IMR-90 (cell line): ENCODE measurements at regions not wholly inside any gene's neighbourhood (a gene's known extent, or its start where the extent isn't known, plus 50 kb on each side); places are given as distances from the start of the nearest gene placed in this dataset.

Source experiments
- ATAC-seq: fragments of 200-7000 bp; cut with Tn5 transposase; 2 replicates; pipeline ENCODE4 v1.9.1; 2020; ENCODE audit warnings: low read depth, mild to moderate bottlenecking, moderate library complexity
- BruUV-seq: library from RNA; stranded (reverse); fragments of 400-500 nt; replicated peaks from 2 replicates; lab custom pipeline; 2021; lab: Mats Ljungman, UMichigan
- CTCF ChIA-PET: fragments of 300-600 bp; formaldehyde crosslinking; extraction: SDS; loops from one replicate; lab custom pipeline; 2021; ENCODE audit warnings: antibody characterized with exemption; lab: Yijun Ruan, JAX
- POLR2A ChIA-PET: fragments of 300-600 bp; sonication (Branson Sonifier 250); formaldehyde crosslinking; loops from one replicate; lab custom pipeline; 2022; ENCODE audit warnings: antibody characterized with exemption; ENCODE audit not compliant: unreplicated experiment; lab: Charles Lee
- DNase-seq: peaks from one replicate; pipeline ENCODE4 v3.0.0; 2013
- H2AFZ ChIP-seq: replicated peaks from 2 replicates; pipeline ENCODE3; 2013; ENCODE audit warnings: low read length, mild to moderate bottlenecking; ENCODE audit not compliant: poor library complexity
- H2AK5ac ChIP-seq: 2 replicates; pipeline ENCODE4 v1.6.1; 2013; ENCODE audit warnings: low read depth, low read length, inconsistent platforms
- H2AK9ac ChIP-seq: replicated peaks from 2 replicates; pipeline ENCODE3; 2013; ENCODE audit warnings: mild to moderate bottlenecking, low read depth, low read length, moderate library complexity; ENCODE audit not compliant: poor library complexity
- H2BK120ac ChIP-seq: 2 replicates; pipeline ENCODE4 v1.6.1; 2013; ENCODE audit warnings: low read depth, low read length, inconsistent platforms
- H2BK15ac ChIP-seq: 3 replicates; pipeline ENCODE4 v1.6.1; 2013; ENCODE audit warnings: low read depth, low read length, inconsistent platforms
- H2BK20ac ChIP-seq: 2 replicates; pipeline ENCODE4 v1.6.1; 2013; ENCODE audit warnings: low read depth, mild to moderate bottlenecking, inconsistent platforms, low read length, moderate library complexity
- H2BK5ac ChIP-seq: 2 replicates; pipeline ENCODE4 v1.6.1; 2013; ENCODE audit warnings: mild to moderate bottlenecking, low read depth, low read length, inconsistent platforms; ENCODE audit not compliant: poor library complexity, severe bottlenecking
- H3K14ac ChIP-seq: replicated peaks from 2 replicates; pipeline ENCODE4 v1.6.1; 2013; ENCODE audit warnings: low read depth, low read length, inconsistent platforms
- H3K18ac ChIP-seq: 2 replicates; pipeline ENCODE4 v1.6.1; 2013; ENCODE audit warnings: low read depth, low read length, control low read depth
- H3K23ac ChIP-seq: 2 replicates; pipeline ENCODE4 v1.6.1; 2013; ENCODE audit warnings: low read depth, low read length, inconsistent platforms
- H3K27ac ChIP-seq: 2 replicates; pipeline ENCODE4 v1.5.1; 2013; ENCODE audit warnings: mild to moderate bottlenecking, control low read depth, low read length; ENCODE audit not compliant: insufficient read depth
- H3K27me3 ChIP-seq: 2 replicates; pipeline ENCODE4 v1.6.1; 2013; ENCODE audit warnings: low read length; ENCODE audit not compliant: control insufficient read depth, insufficient read depth
- H3K36me3 ChIP-seq: 2 replicates; pipeline ENCODE4 v1.6.1; 2013; ENCODE audit warnings: low read length, mixed read lengths; ENCODE audit not compliant: control insufficient read depth, insufficient read depth
- H3K4ac ChIP-seq: 2 replicates; pipeline ENCODE4 v1.6.1; 2013; ENCODE audit warnings: low read depth, low read length, inconsistent platforms
- H3K4me1 ChIP-seq: 2 replicates; pipeline ENCODE4 v1.6.1; 2013; ENCODE audit warnings: low read length, mixed read lengths; ENCODE audit not compliant: control insufficient read depth, insufficient read depth
- H3K4me2 ChIP-seq: 2 replicates; pipeline ENCODE4 v1.6.1; 2013; ENCODE audit warnings: low read depth, mild to moderate bottlenecking, control low read depth, low read length, moderate library complexity
- H3K4me3 ChIP-seq: 2 replicates; pipeline ENCODE4 v1.5.1; 2013; ENCODE audit warnings: low read depth, mild to moderate bottlenecking, control low read depth, low read length, moderate library complexity; ENCODE audit not compliant: insufficient read depth
- H3K56ac ChIP-seq: 2 replicates; pipeline ENCODE4 v1.6.1; 2013; ENCODE audit warnings: low read length, inconsistent platforms; ENCODE audit not compliant: insufficient read depth; ENCODE audit errors: extremely low read depth
- H3K79me1 ChIP-seq, 2 experiments: 2 replicates each; pipeline ENCODE4 v1.6.1; 2013; ENCODE audit warnings: low read length in 2 of 2, inconsistent platforms in 1 of 2, low read depth in 1 of 2
- H3K9ac ChIP-seq: 2 replicates; pipeline ENCODE4 v1.6.1; 2013; ENCODE audit warnings: low read depth, low read length, control low read depth
- H3K9me1 ChIP-seq: 2 replicates; pipeline ENCODE4 v1.6.1; 2013; ENCODE audit warnings: low read length, inconsistent platforms; ENCODE audit not compliant: insufficient read depth
- H3K9me3 ChIP-seq: 2 replicates; pipeline ENCODE4 v1.6.1; 2013; ENCODE audit warnings: low read length; ENCODE audit not compliant: control insufficient read depth, insufficient read depth
- H4K20me1 ChIP-seq: 2 replicates; pipeline ENCODE4 v1.6.1; 2013; ENCODE audit warnings: low read length, inconsistent platforms; ENCODE audit not compliant: insufficient read depth
- H4K5ac ChIP-seq: 2 replicates; pipeline ENCODE4 v1.6.1; 2013; ENCODE audit warnings: mild to moderate bottlenecking, low read depth, low read length, control low read depth
- H4K8ac ChIP-seq, 2 experiments: 2 replicates each; pipeline ENCODE4 v1.6.1; 2013; ENCODE audit warnings: low read depth in 2 of 2, low read length in 2 of 2, control low read depth in 1 of 2, inconsistent platforms in 1 of 2
- H4K91ac ChIP-seq: 2 replicates; pipeline ENCODE4 v1.6.1; 2013; ENCODE audit warnings: low read depth, low read length, inconsistent platforms; ENCODE audit not compliant: insufficient read depth
- BHLHE40 ChIP-seq: fragments of 150-350 bp; IDR thresholded peaks from 2 replicates; pipeline ENCODE4 v1.6.1; 2016; ENCODE audit warnings: mild to moderate bottlenecking, low read depth, low read length
- CEBPB ChIP-seq: IDR thresholded peaks from 2 replicates; pipeline ENCODE4 v1.6.1; 2012; ENCODE audit warnings: low read depth, low read length, improper control_type of control experiment
- CHD1 ChIP-seq: IDR thresholded peaks from 2 replicates; pipeline ENCODE4 v1.6.1; 2012; ENCODE audit warnings: low read depth, low read length, improper control_type of control experiment
- ELK1 ChIP-seq: fragments of 150-350 bp; IDR thresholded peaks from 2 replicates; pipeline ENCODE4 v1.6.1; 2016; ENCODE audit warnings: low read depth, mild to moderate bottlenecking, low read length, moderate library complexity, borderline replicate concordance
- FOS ChIP-seq: fragments of 150-350 bp; IDR thresholded peaks from 2 replicates; pipeline ENCODE4 v1.6.1; 2016; ENCODE audit warnings: low read depth, low read length
- MAFK ChIP-seq: IDR thresholded peaks from 2 replicates; pipeline ENCODE4 v1.6.1; 2012; ENCODE audit warnings: low read depth, low read length, improper control_type of control experiment
- MAZ ChIP-seq: IDR thresholded peaks from 2 replicates; pipeline ENCODE4 v1.6.1; 2012; ENCODE audit warnings: low read depth, mild to moderate bottlenecking, low read length, improper control_type of control experiment, moderate library complexity, borderline replicate concordance
- MXI1 ChIP-seq: IDR thresholded peaks from 2 replicates; pipeline ENCODE4 v1.6.1; 2012; ENCODE audit warnings: low read depth, mild to moderate bottlenecking, low read length, moderate library complexity, borderline replicate concordance
- NFE2L2 ChIP-seq: fragments of 150-350 bp; IDR thresholded peaks from 2 replicates; pipeline ENCODE4 v1.6.1; 2016; ENCODE audit warnings: low read depth, mild to moderate bottlenecking, low read length
- POLR2A ChIP-seq: IDR thresholded peaks from 2 replicates; pipeline ENCODE4 v1.6.1; 2012; ENCODE audit warnings: mild to moderate bottlenecking, low read depth, low read length
- RAD21 ChIP-seq: IDR thresholded peaks from 2 replicates; pipeline ENCODE4 v1.6.1; 2012; ENCODE audit warnings: low read length, improper control_type of control experiment
- RCOR1 ChIP-seq: IDR thresholded peaks from 2 replicates; pipeline ENCODE4 v1.6.1; 2012; ENCODE audit warnings: mild to moderate bottlenecking, low read length, improper control_type of control experiment; ENCODE audit not compliant: insufficient replicate concordance
- RFX5 ChIP-seq: IDR thresholded peaks from 2 replicates; pipeline ENCODE4 v1.8.0; 2012; ENCODE audit warnings: low read depth, mild to moderate bottlenecking, low read length, moderate library complexity
- SMC3 ChIP-seq: fragments of 150-350 bp; IDR thresholded peaks from 2 replicates; pipeline ENCODE4 v1.6.1; 2016; ENCODE audit warnings: low read depth, mild to moderate bottlenecking, antibody characterized with exemption, low read length, moderate library complexity
- WGBS, 2 experiments: methylation state at CpG; one replicate each; pipeline versions ENCODE4 v1.1.5 to v1.1.7; 2013; ENCODE audit warnings: missing lambda C conversion rate in 2 of 2; ENCODE audit not compliant: insufficient read length in 1 of 2; ENCODE audit errors: extremely low coverage in 2 of 2; 5-methylcytosine and 5-hydroxymethylcytosine counted together
- dilution Hi-C: fragments of 300-500 bp; cut with HindIII; formaldehyde crosslinking; loops from one replicate; pipeline ENCODE4 v1.14.3; 2018; ENCODE audit warnings: low sequenced_read_pairs; ENCODE audit not compliant: unreplicated experiment
- in situ Hi-C: fragments of 300-500 bp; cut with MboI; formaldehyde crosslinking; loops from 3 replicates; pipeline ENCODE4 v1.14.3; 2019; ENCODE audit warnings: low sequenced_read_pairs, inconsistent platforms, mixed read lengths
- intact Hi-C: fragments of 100-400 bp; cut with micrococcal nuclease; formaldehyde crosslinking; loops from 2 replicates; pipeline ENCODE4 v1.10.0; 2022
- TF ChIP-seq, protein P1 (sequence below): fragments of 150-350 bp; IDR thresholded peaks from 2 replicates; pipeline ENCODE4 v1.6.1; 2017; ENCODE audit warnings: mild to moderate bottlenecking, antibody characterized with exemption, low read length, low read depth
- TF ChIP-seq, protein P2 (sequence below): conservative IDR thresholded peaks from 2 replicates; pipeline ENCODE4 v1.5.1; 2012; ENCODE audit warnings: mild to moderate bottlenecking, low read depth, low read length, improper control_type of control experiment

DNA sequence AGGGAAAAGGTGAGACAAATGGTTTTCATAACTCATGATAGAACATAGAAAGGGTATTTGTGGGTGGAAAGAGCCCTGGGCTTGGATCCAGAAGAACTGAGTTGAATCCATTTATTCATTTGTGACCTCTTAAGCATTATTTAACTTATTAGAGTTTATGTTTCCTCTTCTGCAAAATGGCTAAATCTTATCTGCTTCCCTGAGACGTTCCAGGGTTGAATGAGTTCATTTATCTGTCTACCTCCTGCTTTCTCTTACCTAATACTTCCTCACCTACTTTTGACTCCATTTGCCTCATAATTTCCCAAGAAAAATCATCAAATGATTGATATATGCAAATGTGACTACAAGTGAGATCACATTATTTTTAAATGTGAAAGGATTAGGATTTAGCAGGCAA is 152.7 kb upstream of the GAS1 start:
- Histone ChIP-seq H3K79me1 (no peaks in the 10 kb centered on the region), H2AFZ (no peak overlapping the region), H3K27me3 (no peaks in the 10 kb centered on the region), H2BK120ac (no peak overlapping the region), H2BK15ac (no peak overlapping the region), H3K9me3 (no peaks in the 10 kb centered on the region), H3K56ac (no peak overlapping the region), H2AK5ac (no peak overlapping the region), H3K18ac (no peak overlapping the region), H3K4me2 (no peak overlapping the region), H3K36me3 (no peaks in the 10 kb centered on the region), H2AK9ac (no peak overlapping the region), H3K4me1 (peaks cover 2% of the 10 kb centered on the region), H2BK5ac (no peak overlapping the region), H3K4ac (no peak overlapping the region), H4K5ac (no peak overlapping the region), H3K23ac (no peak overlapping the region), H3K27ac (no peak overlapping the region), H4K8ac (no peak overlapping the region), H2BK20ac (no peak overlapping the region), H3K4me3 (no peak overlapping the region), H3K9me1 (no peaks in the 10 kb centered on the region), H3K14ac (no peak overlapping the region), H3K9ac (no peak overlapping the region), H4K91ac (no peak overlapping the region), H4K20me1 (no peaks in the 10 kb centered on the region)
- WGBS, 2 experiments, result no CpG with 5 or more reads among the region's 1 CpG
- ChIA-PET POLR2A (no interaction called here), CTCF (interaction anchor here (0.6 to 1.1 kb wide), 2 partner anchors 10 to 635 kb away, joined by 3 read pairs; no protein-coding TSS in a partner anchor)
- TF ChIP-seq, protein P1, sequence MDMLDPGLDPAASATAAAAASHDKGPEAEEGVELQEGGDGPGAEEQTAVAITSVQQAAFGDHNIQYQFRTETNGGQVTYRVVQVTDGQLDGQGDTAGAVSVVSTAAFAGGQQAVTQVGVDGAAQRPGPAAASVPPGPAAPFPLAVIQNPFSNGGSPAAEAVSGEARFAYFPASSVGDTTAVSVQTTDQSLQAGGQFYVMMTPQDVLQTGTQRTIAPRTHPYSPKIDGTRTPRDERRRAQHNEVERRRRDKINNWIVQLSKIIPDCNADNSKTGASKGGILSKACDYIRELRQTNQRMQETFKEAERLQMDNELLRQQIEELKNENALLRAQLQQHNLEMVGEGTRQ, result no peak
- no peak for TF ChIP-seq CEBPB
- TF ChIP-seq ELK1, result no peak
- TF ChIP-seq RFX5, result no peak
- no peak for TF ChIP-seq BHLHE40
- TF ChIP-seq, protein P2, sequence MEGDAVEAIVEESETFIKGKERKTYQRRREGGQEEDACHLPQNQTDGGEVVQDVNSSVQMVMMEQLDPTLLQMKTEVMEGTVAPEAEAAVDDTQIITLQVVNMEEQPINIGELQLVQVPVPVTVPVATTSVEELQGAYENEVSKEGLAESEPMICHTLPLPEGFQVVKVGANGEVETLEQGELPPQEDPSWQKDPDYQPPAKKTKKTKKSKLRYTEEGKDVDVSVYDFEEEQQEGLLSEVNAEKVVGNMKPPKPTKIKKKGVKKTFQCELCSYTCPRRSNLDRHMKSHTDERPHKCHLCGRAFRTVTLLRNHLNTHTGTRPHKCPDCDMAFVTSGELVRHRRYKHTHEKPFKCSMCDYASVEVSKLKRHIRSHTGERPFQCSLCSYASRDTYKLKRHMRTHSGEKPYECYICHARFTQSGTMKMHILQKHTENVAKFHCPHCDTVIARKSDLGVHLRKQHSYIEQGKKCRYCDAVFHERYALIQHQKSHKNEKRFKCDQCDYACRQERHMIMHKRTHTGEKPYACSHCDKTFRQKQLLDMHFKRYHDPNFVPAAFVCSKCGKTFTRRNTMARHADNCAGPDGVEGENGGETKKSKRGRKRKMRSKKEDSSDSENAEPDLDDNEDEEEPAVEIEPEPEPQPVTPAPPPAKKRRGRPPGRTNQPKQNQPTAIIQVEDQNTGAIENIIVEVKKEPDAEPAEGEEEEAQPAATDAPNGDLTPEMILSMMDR, result no peak
- TF ChIP-seq SMC3, result no peak
- TF ChIP-seq POLR2A, result no peak
- TF ChIP-seq NFE2L2, result no peak
- TF ChIP-seq MXI1, result no peak
- no peak for TF ChIP-seq MAFK
- TF ChIP-seq FOS, result no peak
- TF ChIP-seq CHD1, result no peak
- no peak for TF ChIP-seq RCOR1
- no peak for TF ChIP-seq MAZ
- no peak for TF ChIP-seq RAD21
- in situ Hi-C loops (no loop called here), dilution Hi-C loops (no loop called here), intact Hi-C loops (no loop called here)
- no peak for ATAC-seq
- no TSS peak for BruUV-seq
- no peak for DNase-seq
